ENCODE measurements at regions not wholly inside any gene's neighbourhood (a gene's known extent, or its start where the extent isn't known, plus 50 kb on each side); places are given as distances from the start of the nearest gene placed in this dataset.

DNA sequence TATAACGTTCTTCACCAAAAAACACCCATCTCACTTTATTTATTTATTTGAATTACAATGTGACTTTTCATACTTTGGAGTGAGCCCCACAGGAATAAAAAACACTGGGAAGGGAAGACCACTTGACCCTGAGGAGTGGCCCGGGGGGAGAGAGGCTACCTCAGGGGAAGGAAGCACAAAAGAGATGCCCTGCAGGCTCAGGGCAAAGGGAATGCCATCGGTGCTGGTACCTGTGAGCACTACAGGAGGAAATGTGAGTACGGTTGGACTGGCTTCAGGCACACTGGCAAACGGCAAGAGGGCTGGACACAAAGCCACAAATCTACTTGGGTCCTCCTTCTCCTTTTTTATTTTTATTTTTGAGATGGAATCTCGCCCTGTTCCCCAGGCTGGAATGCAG, 363.9 kb upstream of the KLF4 start:
- intact Hi-C loops (cut with DNase I), result no loop called here
- H3K4me3 ChIP-seq, result no peak overlapping the region
- no peak for DNase-seq
- no peaks in the 10 kb centered on the region for H3K36me3 ChIP-seq
- H3K9ac ChIP-seq (ENCODE audit: low read depth in 2 of 2, low read length in 2 of 2), result no peak overlapping the region
- no peaks in the 10 kb centered on the region for H3K4me1 ChIP-seq
- no peak for TF ChIP-seq CTCF (IDR thresholded peaks at IDR 0.05)
- no peaks in the 10 kb centered on the region for H3K9me3 ChIP-seq
- H3K27ac ChIP-seq, result no peak overlapping the region
- no peaks in the 10 kb centered on the region for H3K27me3 ChIP-seq

GRCh38 chr9:107852891-107853290, 363.3 kb upstream of the KLF4 start:
- no peak for DNase-seq
- Histone ChIP-seq H3K27ac (no peak overlapping the region), H3K27me3 (no peaks in the 10 kb centered on the region), H3K9ac (ENCODE audit: low read depth in 2 of 2, low read length in 2 of 2) (no peak overlapping the region), H3K4me1 (no peaks in the 10 kb centered on the region), H3K4me3 (no peak overlapping the region), H3K9me3 (no peaks in the 10 kb centered on the region), H3K36me3 (no peaks in the 10 kb centered on the region)
- intact Hi-C loops (cut with DNase I), result no loop called here
- no peak for TF ChIP-seq CTCF (IDR thresholded peaks at IDR 0.05)

- Histone ChIP-seq H3K9ac (ENCODE audit: low read depth in 2 of 2, low read length in 2 of 2) (no peak overlapping the region), H3K4me3 (no peak overlapping the region), H3K27me3 (no peaks in the 10 kb centered on the region), H3K36me3 (no peaks in the 10 kb centered on the region), H3K9me3 (no peaks in the 10 kb centered on the region), H3K4me1 (no peaks in the 10 kb centered on the region), H3K27ac (no peak overlapping the region)
- intact Hi-C loops (cut with DNase I), result no loop called here
- no peak for TF ChIP-seq CTCF (IDR thresholded peaks at IDR 0.05)
- no peak for DNase-seq
These were observed 361.1 kb upstream of the KLF4 start for GRCh38 chr9:107850653-107851052.

DNA sequence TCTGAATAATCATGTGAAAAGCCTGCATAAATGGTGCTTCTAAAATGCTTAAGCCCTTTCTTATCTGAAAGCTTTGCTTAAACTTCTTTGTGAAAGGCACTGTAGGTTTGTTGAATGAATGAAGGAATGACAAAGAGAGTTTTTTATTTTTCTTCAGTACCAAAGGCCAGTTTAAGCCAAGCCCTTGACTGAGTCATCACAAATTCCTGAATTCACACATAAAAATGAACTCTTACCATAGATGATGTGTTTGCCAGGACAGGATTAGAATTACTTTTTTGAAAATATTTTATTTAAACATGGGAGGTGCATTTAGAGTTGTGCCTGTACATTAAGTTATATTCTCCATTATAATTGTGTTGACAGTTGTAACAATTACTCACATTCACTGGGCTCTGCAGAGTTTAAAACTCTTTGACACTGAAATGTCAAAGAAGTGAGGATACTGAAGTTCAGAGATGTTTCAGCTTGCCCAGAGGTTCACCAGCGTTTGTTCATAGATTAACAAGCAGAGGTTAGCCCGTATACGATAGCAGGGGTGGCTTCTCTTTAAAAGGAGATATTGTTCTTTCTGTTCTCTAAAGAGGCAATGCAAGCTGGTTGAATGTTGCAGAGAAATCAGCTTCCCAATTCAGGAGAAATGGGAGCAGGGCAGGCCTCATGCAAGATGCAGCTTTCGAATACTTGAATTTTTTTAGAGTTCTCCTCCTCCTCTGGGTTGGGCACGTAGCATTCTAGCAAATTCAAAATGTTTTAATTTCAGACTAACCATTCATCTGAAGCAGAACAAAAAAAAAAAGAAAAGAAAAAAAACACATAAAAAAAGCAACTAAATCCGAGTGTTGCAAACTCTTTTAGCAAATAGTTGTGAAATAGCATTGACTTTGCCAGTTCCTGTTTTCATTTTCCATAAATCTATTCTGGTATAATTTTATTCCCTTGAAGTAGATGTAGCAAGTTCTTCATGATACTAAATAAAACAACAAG, 358.7 kb upstream of the KLF4 start:
- no peak for TF ChIP-seq CTCF (IDR thresholded peaks at IDR 0.05)

GRCh38 chr9:107842530-107842929, 353.0 kb upstream of the KLF4 start:
- H3K36me3 ChIP-seq, result no peaks in the 10 kb centered on the region
- H3K4me3 ChIP-seq, result no peak overlapping the region
- H3K4me1 ChIP-seq, result no peaks in the 10 kb centered on the region
- H3K9me3 ChIP-seq, result no peaks in the 10 kb centered on the region
- intact Hi-C loops (cut with DNase I), result no loop called here
- H3K9ac ChIP-seq (ENCODE audit: low read depth in 2 of 2, low read length in 2 of 2), result no peak overlapping the region
- TF ChIP-seq CTCF (IDR thresholded peaks at IDR 0.05), result no peak
- H3K27me3 ChIP-seq, result no peaks in the 10 kb centered on the region
- no peak for DNase-seq
- H3K27ac ChIP-seq, result no peak overlapping the region

More for the DNA sequence above, 358.7 kb upstream of the KLF4 start:
- H3K4me1 ChIP-seq, result no peaks in the 10 kb centered on the region
- H3K9me3 ChIP-seq, result no peaks in the 10 kb centered on the region
- DNase-seq, result no peak
- intact Hi-C loops (cut with DNase I), result no loop called here
- no peaks in the 10 kb centered on the region for H3K36me3 ChIP-seq
- no peak overlapping the region for H3K4me3 ChIP-seq
- no peaks in the 10 kb centered on the region for H3K27me3 ChIP-seq
- H3K27ac ChIP-seq, result no peak overlapping the region
- no peak overlapping the region for H3K9ac ChIP-seq (ENCODE audit: low read depth in 2 of 2, low read length in 2 of 2)
